ENCODE measurements at regions not wholly inside any gene's neighbourhood (a gene's known extent, or its start where the extent isn't known, plus 50 kb on each side); places are given as distances from the start of the nearest gene placed in this dataset.

DNA sequence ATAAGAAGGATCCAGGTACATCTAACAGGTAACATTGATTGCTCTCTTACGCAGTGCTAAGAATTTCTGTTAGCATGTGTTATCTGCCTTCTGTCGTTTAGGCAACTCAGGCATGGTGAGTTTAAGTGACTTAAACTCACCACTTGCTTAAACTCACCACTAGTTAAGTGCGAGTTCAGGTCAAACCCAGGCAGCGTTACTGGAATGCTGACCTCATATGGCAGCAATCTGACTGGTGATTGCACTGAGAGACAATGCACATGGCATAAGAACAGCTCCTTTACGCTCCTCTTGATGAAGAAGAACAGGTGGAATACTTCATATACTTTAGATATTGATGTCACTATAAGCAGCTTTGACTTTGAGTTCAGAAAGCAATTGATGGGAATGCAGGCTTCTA is 954.1 kb downstream of the SOCS6 start:
- H3K4me1 ChIP-seq (ENCODE audit: control insufficient read depth, insufficient read depth, low read length) = no peaks in the 10 kb centered on the region
- no peak overlapping the region for H3K4me3 ChIP-seq (ENCODE audit: low read depth in 2 of 2, low read length in 2 of 2)
- ATAC-seq (no peak), DNase-seq (ENCODE audit: low read depth, low spot score) (no peak)
- H3K27me3 ChIP-seq (ENCODE audit: control insufficient read depth, insufficient read depth, low read length) = no peaks in the 10 kb centered on the region
- no peaks in the 10 kb centered on the region for H3K36me3 ChIP-seq (ENCODE audit: control insufficient read depth, insufficient read depth, low read length)
- TF ChIP-seq, protein P1, sequence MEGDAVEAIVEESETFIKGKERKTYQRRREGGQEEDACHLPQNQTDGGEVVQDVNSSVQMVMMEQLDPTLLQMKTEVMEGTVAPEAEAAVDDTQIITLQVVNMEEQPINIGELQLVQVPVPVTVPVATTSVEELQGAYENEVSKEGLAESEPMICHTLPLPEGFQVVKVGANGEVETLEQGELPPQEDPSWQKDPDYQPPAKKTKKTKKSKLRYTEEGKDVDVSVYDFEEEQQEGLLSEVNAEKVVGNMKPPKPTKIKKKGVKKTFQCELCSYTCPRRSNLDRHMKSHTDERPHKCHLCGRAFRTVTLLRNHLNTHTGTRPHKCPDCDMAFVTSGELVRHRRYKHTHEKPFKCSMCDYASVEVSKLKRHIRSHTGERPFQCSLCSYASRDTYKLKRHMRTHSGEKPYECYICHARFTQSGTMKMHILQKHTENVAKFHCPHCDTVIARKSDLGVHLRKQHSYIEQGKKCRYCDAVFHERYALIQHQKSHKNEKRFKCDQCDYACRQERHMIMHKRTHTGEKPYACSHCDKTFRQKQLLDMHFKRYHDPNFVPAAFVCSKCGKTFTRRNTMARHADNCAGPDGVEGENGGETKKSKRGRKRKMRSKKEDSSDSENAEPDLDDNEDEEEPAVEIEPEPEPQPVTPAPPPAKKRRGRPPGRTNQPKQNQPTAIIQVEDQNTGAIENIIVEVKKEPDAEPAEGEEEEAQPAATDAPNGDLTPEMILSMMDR (IDR thresholded peaks at IDR 0.05) = no peak
- intact Hi-C loops (cut with micrococcal nuclease; ENCODE audit: unreplicated experiment) (no loop called here), in situ Hi-C loops (cut with HindIII; ENCODE audit: low pct_unique_long_range_greater_than_20kb, low sequenced_read_pairs) (no loop called here)
- CTCF ChIA-PET = no interaction called here
- no peaks in the 10 kb centered on the region for H3K9me3 ChIP-seq (ENCODE audit: control insufficient read depth, insufficient read depth, low read depth, low read length)
- no peak overlapping the region for H3K27ac ChIP-seq (ENCODE audit: low read length)
- POLR2A ChIA-PET = no interaction called here
- no TSS peak for BruUV-seq (replicated peaks)

GRCh38 chr18:71238974-71239624 is 950.3 kb downstream of the SOCS6 start:
- BruUV-seq (replicated peaks) = no TSS peak
- ATAC-seq (no peak), DNase-seq (ENCODE audit: low read depth, low spot score) (no peak)
- no peak overlapping the region for H3K4me3 ChIP-seq (ENCODE audit: low read depth in 2 of 2, low read length in 2 of 2)
- no peaks in the 10 kb centered on the region for H3K36me3 ChIP-seq (ENCODE audit: control insufficient read depth, insufficient read depth, low read length)
- in situ Hi-C loops (cut with HindIII; ENCODE audit: low pct_unique_long_range_greater_than_20kb, low sequenced_read_pairs) = no loop called here
- H3K9me3 ChIP-seq (ENCODE audit: control insufficient read depth, insufficient read depth, low read depth, low read length) = no peaks in the 10 kb centered on the region
- H3K4me1 ChIP-seq (ENCODE audit: control insufficient read depth, insufficient read depth, low read length) = no peaks in the 10 kb centered on the region
- TF ChIP-seq POLR2AphosphoS5 (IDR thresholded peaks at IDR 0.05; ENCODE audit: low read depth, low read length) (no peak), REST (IDR thresholded peaks at IDR 0.05; ENCODE audit: insufficient read depth in 1 of 2, low read depth in 2 of 2, low read length in 1 of 2) (no peak), SIN3A (IDR thresholded peaks at IDR 0.05; ENCODE audit: borderline replicate concordance, insufficient read depth, low read depth, low read length) (no peak), TCF7L2 (IDR thresholded peaks at IDR 0.05; ENCODE audit: low read depth, low read length) (no peak)
- TF ChIP-seq, protein P1 (IDR thresholded peaks at IDR 0.05) = no peak
- no peaks in the 10 kb centered on the region for H3K27me3 ChIP-seq (ENCODE audit: control insufficient read depth, insufficient read depth, low read length)
- ChIA-PET CTCF (no interaction called here), POLR2A (no interaction called here)
- H3K27ac ChIP-seq (ENCODE audit: low read length) = no peak overlapping the region
- intact Hi-C loops (cut with micrococcal nuclease; ENCODE audit: unreplicated experiment) = no loop called here
